Raji (cell line): ENCODE measurements at regions not wholly inside any gene's neighbourhood (a gene's known extent, or its start where the extent isn't known, plus 50 kb on each side); places are given as distances from the start of the nearest gene placed in this dataset.

Source experiments
- POLR2A ChIP-seq: IDR thresholded peaks from 2 replicates; pipeline ENCODE4 v1.6.1; 2011; ENCODE audit warnings: low read depth, low read length, control low read depth; ENCODE audit not compliant: insufficient read depth

GRCh38 chr22:19574247-19574646 lies 50.0 kb upstream of the CLDN5 start:
- TF ChIP-seq POLR2A = no peak

- TF ChIP-seq POLR2A = no peak
Observed at GRCh38 chr22:19576460-19577421, 52.5 kb upstream of the CLDN5 start.

GRCh38 chr22:19577422-19577966 lies 53.3 kb upstream of the CLDN5 start:
- no peak for TF ChIP-seq POLR2A

GRCh38 chr22:19578180-19579004 lies 54.2 kb upstream of the CLDN5 start:
- TF ChIP-seq POLR2A = no peak

- TF ChIP-seq POLR2A = no peak
Observed at GRCh38 chr22:19579115-19579811, 55.1 kb upstream of the CLDN5 start.

GRCh38 chr22:19579880-19580279 lies 55.7 kb upstream of the CLDN5 start:
- no peak for TF ChIP-seq POLR2A

GRCh38 chr22:19580291-19580890 lies 56.2 kb upstream of the CLDN5 start:
- TF ChIP-seq POLR2A = no peak

- TF ChIP-seq POLR2A = no peak
Observed at GRCh38 chr22:19582033-19582693, 58.0 kb upstream of the CLDN5 start.

GRCh38 chr22:19586922-19587684 lies 62.9 kb upstream of the CLDN5 start:
- no peak for TF ChIP-seq POLR2A

- no peak for TF ChIP-seq POLR2A
Observed at GRCh38 chr22:19590696-19591095, 66.5 kb upstream of the CLDN5 start.

GRCh38 chr22:19591568-19591967 lies 67.4 kb upstream of the CLDN5 start:
- TF ChIP-seq POLR2A = no peak

GRCh38 chr22:19592464-19592863 lies 68.3 kb upstream of the CLDN5 start:
- TF ChIP-seq POLR2A = no peak

GRCh38 chr22:19593991-19594569 lies 69.9 kb upstream of the CLDN5 start:
- no peak for TF ChIP-seq POLR2A
